GM21447 (cell line): ENCODE measurements at regions not wholly inside any gene's neighbourhood (a gene's known extent, or its start where the extent isn't known, plus 50 kb on each side); places are given as distances from the start of the nearest gene placed in this dataset.
"Not testable (repeated sequence)": the region's sequence is repeated elsewhere in the genome, so short reads cannot be mapped to it uniquely, and the experiment has no call there.

Source experiments
- ATAC-seq: cut with Tn5 transposase; IDR thresholded peaks from one replicate; pipeline ENCODE4 v1.9.1; 2021; ENCODE audit not compliant: unreplicated experiment

GRCh38 chr22:33971561-33971961 lies 51.3 kb upstream of the LARGE1 start:
- no peak for ATAC-seq

GRCh38 chr22:33975841-33976240 lies 55.6 kb upstream of the LARGE1 start:
- no peak for ATAC-seq

DNA sequence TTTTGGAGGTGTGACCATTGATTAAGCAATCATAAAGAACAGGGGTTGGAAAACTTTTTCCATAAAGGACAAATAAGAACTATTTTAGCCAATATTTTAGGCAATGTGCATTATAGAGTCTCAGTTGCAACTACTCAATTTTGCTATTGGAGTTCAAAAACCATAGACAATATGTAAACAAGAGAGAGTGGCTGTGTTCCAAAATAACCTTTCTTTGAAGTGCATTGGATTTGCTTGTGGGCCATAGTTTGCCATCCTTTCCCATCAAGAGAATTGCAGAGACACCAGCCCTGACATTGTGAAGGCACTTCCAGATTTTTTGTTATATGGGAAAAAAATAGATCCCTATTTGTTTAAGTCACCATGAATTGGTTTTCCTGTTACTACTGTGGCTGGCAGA lies 63.3 kb upstream of the LARGE1 start:
- ATAC-seq: no peak

DNA sequence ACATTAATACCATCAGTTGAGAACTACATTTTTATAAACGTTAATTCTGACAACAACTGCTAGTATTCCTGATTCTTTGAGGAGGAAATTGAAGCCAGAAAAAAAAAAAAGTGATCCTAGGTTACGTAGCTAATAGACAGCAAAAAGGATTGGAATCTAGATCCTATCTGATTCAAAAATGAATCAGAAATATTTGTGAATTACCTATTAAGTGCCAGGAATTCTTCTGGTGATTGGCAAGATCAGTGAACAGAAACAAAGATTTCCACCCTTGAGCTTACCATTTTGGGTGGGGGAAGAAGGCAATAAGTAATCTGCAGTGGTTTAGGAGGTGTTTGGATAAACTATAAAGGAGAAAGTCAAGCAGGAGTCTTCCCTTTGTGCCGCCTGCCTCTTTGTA lies 63.9 kb upstream of the LARGE1 start:
- no peak for ATAC-seq

DNA sequence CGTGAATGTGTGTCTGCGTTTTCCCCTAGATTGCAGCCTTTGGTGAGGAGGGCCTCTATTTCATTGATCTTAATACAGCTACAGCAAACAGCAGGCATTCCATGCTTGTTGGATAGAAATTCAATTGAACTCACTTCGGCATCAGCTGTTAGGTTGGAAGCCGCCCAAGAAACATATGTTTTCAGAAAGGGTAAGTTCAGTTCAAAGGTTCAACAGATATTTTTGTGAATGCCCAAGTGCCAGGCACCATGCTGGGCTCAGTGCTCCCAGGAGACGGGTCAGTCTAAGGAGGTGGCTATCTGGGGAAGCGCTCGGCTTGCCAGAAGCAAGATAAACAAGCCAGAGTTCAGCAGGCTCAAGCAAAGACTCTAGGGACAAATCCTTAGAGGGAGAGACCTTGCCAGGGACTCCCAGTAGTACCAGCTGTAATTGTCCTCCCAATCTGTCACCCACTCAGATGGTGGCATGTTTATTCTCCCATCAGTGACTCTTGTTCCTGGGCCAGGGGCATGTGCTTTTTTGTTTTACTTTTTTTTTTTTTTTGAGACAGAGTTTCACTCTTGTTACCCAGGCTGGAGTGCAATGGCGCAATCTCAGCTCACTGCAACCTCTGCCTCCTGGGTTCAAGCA lies 64.5 kb upstream of the LARGE1 start:
- no peak for ATAC-seq

- no peak for ATAC-seq
These were observed 65.2 kb upstream of the LARGE1 start for GRCh38 chr22:33985506-33985905.

- ATAC-seq: no peak
These were observed 66.0 kb upstream of the LARGE1 start for GRCh38 chr22:33986167-33986771.

DNA sequence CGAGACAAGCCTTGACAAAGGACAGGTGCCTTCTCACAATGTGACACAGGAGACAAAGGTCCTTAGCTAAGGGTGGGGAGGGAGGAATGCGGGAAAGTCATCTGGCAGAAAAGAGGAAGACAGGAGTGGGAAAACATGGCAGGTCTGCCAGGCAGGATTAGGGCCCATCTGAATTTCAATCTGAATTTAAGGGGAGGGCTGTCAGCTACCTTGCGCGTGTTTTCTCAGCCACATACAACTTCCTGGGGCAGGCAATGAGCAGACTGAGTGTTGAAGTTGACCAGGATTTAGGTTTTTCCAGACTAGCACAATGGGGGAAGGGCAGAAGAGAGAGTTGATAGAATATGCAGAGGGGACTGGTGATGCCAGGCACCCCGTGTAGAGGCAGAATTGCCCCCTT lies 66.7 kb upstream of the LARGE1 start:
- ATAC-seq: no peak

DNA sequence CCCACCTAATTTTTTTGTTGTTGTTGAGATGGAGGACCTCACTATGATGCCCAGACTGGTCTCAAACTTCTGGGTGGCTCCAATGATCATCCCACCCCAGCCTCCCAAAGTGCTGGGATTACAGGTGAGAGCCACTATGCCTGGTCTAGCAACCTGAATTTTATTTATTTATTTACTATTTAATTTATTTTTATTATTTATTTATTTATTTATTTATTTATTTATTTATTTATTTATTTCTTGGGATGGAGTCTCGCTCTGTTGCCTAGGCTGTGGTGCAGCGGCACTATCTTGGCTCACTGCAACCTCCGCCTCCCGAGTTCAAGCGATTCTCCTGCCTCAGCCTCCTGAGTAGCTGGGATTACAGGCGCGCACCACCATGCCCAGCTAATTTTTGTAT lies 69.0 kb upstream of the LARGE1 start:
- ATAC-seq: not testable (repeated sequence)

GRCh38 chr22:33991620-33992019 lies 71.3 kb upstream of the LARGE1 start:
- ATAC-seq: no peak

DNA sequence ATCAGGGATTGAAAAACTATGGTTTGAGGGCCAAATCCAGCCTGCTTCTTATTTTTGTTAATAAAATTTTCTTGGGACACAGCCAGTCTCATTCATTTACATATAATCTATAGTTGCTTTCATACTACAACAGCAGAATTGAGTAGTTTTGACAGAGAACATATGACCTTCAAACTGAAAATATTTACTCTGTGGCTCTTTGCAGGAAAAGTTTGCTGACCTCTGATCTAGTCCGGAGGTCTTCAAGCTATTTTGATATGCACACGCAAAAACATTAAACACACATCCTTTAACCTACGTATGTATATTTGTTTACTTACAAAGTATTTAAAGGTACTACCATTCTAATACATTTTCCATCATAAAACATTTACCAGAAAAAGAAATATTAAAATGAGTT lies 76.5 kb upstream of the LARGE1 start:
- ATAC-seq: no peak

GRCh38 chr22:34000879-34001526 lies 80.7 kb upstream of the LARGE1 start:
- no peak for ATAC-seq

GRCh38 chr22:34001701-34002466 lies 81.6 kb upstream of the LARGE1 start:
- ATAC-seq: no peak

- ATAC-seq: no peak
These were observed 83.8 kb upstream of the LARGE1 start for GRCh38 chr22:34004058-34004457.

GRCh38 chr22:34010259-34010658 lies 90.0 kb upstream of the LARGE1 start:
- no peak for ATAC-seq

- ATAC-seq: no peak
These were observed 95.4 kb upstream of the LARGE1 start for GRCh38 chr22:34015642-34016041.

DNA sequence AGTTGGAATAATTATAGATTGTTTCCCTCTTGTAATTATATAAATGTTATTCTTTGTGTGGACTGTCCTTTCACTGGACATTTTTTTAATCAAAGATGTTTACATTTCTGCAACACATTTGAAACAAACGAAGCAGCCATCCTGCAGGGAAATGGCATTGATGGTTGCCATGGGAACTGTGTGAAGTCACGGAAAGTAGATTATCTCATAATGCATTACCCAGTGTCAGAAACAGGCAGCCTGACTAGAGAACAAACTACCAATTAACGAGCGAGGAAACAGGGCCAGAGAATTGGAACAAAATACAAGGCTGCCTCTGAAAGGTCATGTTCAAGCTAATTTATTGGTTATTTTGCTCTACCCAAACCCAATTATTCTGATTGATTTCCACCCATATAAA lies 96.9 kb upstream of the LARGE1 start:
- ATAC-seq: no peak

- ATAC-seq: no peak
These were observed 99.0 kb upstream of the LARGE1 start for GRCh38 chr22:34019190-34019845.

DNA sequence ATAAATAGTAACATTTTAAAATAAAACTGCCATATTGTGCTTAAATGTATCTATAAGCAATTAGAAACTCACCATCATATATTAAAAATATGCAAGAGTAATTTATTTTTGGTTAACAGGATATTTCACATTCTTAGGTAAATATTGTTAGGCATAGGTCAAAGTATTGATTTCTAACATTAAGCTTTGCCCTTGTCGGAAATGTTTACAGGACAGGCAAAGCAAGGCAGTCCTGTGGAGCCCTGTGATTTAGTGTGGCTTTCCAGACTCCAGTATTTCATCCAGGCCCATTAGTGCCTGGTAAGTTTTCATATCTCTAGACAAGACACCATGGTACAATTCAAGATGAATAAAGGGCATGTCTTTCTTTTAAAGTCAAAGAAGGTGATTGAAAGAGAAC lies 114.9 kb upstream of the LARGE1 start:
- no peak for ATAC-seq

DNA sequence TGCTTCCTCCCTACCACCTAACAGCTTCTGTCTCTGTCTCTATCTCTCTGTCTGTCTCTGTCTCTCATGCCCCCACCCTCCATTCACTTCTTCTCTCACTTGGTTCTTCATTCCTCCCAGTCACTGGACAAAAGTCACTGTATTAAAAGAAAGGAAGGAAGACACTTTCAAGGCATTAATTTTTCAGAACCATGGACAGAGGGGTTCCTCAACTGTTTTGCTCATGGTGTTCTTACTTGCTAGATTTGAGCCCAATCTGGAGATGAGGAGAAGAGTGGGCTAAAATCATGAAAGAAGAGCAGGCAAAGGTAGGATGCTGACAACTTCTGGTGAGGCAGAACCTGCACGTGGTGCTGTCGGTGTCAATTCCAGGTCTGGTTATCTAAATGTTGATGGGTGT lies 116.7 kb upstream of the LARGE1 start:
- no peak for ATAC-seq

DNA sequence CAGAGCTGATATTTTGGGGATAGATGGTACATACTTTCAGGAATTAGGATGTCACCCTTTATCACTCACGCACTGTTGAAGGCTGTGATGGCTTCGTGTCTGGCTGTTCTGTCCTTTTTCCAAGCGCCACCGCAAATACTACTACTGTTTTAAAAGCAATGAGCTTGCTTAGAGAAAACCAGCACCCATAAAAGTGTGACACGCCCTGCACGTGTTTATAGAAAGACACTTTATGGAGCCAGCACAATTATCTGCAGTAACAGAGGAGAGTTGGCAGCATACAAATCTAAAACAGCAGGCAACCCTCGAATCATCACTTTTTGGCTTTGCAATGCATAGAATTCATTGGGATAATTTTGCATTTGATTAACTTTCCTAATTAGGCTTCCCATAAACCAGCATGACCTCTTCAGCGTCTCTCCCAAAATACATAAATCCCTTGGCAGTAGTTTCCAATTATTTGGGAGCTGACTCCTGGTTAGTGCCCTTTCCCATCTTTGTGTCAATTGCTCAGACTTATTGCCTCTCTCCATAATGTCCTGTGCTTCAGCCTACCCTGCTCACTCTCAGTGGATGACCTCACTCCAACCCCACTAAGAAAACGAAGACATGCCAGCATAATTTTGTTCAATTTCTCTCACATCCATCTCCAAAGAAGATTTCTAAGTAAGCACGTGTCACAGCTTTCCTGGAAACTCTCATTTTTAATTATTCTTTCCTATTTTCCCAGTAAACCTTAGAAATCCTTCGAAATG lies 118.7 kb upstream of the LARGE1 start:
- ATAC-seq: no peak
